Activated B cell treated with CpG ODN at 0.5 μM for 24 hours (primary cell): ENCODE measurements at regions not wholly inside any gene's neighbourhood (a gene's known extent, or its start where the extent isn't known, plus 50 kb on each side); places are given as distances from the start of the nearest gene placed in this dataset.
"Not testable (repeated sequence)": the region's sequence is repeated elsewhere in the genome, so short reads cannot be mapped to it uniquely, and the experiment has no call there.

Source experiments
- ATAC-seq: fragments of 200-7000 bp; cut with Tn5 transposase; one replicate; pipeline ENCODE4 v1.10.0; 2021; ENCODE audit warnings: low read depth, mild to moderate bottlenecking, moderate library complexity
- CTCF ChIA-PET: fragments of 350-600 bp; sonication (Branson Sonifier 250); formaldehyde crosslinking; loops from one replicate; lab custom pipeline; 2021; ENCODE audit warnings: antibody characterized with exemption; lab: Charles Lee
- POLR2A ChIA-PET: fragments of 350-600 bp; sonication (Branson Sonifier 250); formaldehyde crosslinking; loops from one replicate; lab custom pipeline; 2021; ENCODE audit warnings: antibody characterized with exemption; lab: Charles Lee
- DNase-seq: peaks from one replicate; pipeline ENCODE4 v3.0.0; 2022
- H3K27ac Mint-ChIP-seq: one replicate; pipeline ENCODE4 v1.8.0; 2020; ENCODE audit warnings: mixed read lengths
- H3K27me3 Mint-ChIP-seq: one replicate; pipeline ENCODE4 v1.8.0; 2021; ENCODE audit warnings: mixed read lengths
- H3K36me3 Mint-ChIP-seq: one replicate; pipeline ENCODE4 v1.8.0; 2021; ENCODE audit warnings: low read depth, mixed read lengths
- H3K4me1 Mint-ChIP-seq: one replicate; pipeline ENCODE4 v1.8.0; 2021; ENCODE audit warnings: mixed read lengths
- H3K4me3 Mint-ChIP-seq: one replicate; pipeline ENCODE4 v1.8.0; 2020; ENCODE audit warnings: mild to moderate bottlenecking, mixed read lengths
- H3K9me3 Mint-ChIP-seq: one replicate; pipeline ENCODE4 v1.8.0; 2020; ENCODE audit warnings: mixed read lengths
- intact Hi-C: fragments of 100-400 bp; cut with micrococcal nuclease; formaldehyde crosslinking; loops from one replicate; pipeline ENCODE4 v1.15.1; 2024
- TF ChIP-seq, protein P1 (sequence below): fragments of 200-600 bp; IDR thresholded peaks from one replicate; pipeline ENCODE4 v1.8.0; 2022; ENCODE audit warnings: antibody characterized with exemption, mild to moderate bottlenecking

DNA sequence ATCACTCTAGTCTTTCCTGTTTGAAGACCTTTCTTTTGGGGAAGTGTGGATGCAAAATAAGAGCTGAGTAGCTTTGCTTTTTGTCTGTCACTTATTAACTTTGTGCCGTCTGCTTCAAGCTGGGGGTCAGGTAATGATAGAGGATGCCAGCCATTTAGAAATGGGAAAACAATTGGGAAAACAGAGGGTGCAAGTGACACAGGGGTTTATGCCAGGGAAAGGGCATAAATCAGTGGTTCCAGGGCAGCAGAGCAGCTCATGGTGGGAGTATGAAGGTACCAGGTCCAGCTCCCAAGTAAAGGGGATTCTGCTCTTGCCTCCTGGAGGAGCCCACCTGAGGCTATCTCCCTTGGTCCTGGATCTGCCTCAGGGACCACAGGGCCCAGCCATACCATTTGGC, 91.9 kb upstream of the GPR50 start:
- ChIA-PET CTCF (interaction anchor here (5.0 kb wide), 1 partner anchor 312 kb away, joined by 83 read pairs; no protein-coding TSS in a partner anchor), POLR2A (no interaction called here)
- intact Hi-C loops, result loop anchor here (5.0 kb wide), 1 partner anchor 1122 kb away; no protein-coding TSS in a partner anchor
- Mint-ChIP-seq H3K36me3 (no peaks in the 10 kb centered on the region), H3K4me3 (no peak overlapping the region), H3K4me1 (peaks cover 6% of the 10 kb centered on the region), H3K27me3 (peaks cover 9% of the 10 kb centered on the region), H3K27ac (no peak overlapping the region), H3K9me3 (no peaks in the 10 kb centered on the region)
- DNase-seq (no peak), ATAC-seq (no peak)
- TF ChIP-seq, protein P1, sequence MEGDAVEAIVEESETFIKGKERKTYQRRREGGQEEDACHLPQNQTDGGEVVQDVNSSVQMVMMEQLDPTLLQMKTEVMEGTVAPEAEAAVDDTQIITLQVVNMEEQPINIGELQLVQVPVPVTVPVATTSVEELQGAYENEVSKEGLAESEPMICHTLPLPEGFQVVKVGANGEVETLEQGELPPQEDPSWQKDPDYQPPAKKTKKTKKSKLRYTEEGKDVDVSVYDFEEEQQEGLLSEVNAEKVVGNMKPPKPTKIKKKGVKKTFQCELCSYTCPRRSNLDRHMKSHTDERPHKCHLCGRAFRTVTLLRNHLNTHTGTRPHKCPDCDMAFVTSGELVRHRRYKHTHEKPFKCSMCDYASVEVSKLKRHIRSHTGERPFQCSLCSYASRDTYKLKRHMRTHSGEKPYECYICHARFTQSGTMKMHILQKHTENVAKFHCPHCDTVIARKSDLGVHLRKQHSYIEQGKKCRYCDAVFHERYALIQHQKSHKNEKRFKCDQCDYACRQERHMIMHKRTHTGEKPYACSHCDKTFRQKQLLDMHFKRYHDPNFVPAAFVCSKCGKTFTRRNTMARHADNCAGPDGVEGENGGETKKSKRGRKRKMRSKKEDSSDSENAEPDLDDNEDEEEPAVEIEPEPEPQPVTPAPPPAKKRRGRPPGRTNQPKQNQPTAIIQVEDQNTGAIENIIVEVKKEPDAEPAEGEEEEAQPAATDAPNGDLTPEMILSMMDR, result no peak

DNA sequence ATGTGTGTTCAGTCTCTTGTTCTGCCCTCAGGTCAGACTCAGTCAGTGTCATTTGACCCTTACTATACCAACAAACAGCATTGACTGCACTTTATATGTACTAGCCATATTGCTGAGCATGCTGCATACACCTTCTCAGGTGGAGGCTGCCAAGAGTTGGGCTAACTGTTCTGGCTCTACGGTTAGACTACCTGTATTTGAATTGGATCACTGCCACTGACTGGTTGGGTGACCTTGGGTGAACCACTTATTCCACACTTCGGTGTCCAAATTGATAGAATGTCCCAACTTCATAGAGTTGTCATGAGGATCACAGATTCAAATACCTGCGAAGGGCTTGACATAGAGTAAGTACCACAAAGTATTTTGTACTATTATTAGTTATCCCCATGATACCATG, 91.2 kb upstream of the GPR50 start:
- H3K4me1 Mint-ChIP-seq, result peaks cover 6% of the 10 kb centered on the region
- TF ChIP-seq, protein P1, result no peak
- CTCF ChIA-PET, result interaction anchor here (5.0 kb wide), 1 partner anchor 313 kb away, joined by 83 read pairs; no protein-coding TSS in a partner anchor
- POLR2A ChIA-PET, result no interaction called here
- no peak overlapping the region for H3K4me3 Mint-ChIP-seq
- no peaks in the 10 kb centered on the region for H3K9me3 Mint-ChIP-seq
- H3K36me3 Mint-ChIP-seq, result no peaks in the 10 kb centered on the region
- ATAC-seq (no peak), DNase-seq (no peak)
- peaks cover 9% of the 10 kb centered on the region for H3K27me3 Mint-ChIP-seq
- no peak overlapping the region for H3K27ac Mint-ChIP-seq
- intact Hi-C loops, result no loop called here

DNA sequence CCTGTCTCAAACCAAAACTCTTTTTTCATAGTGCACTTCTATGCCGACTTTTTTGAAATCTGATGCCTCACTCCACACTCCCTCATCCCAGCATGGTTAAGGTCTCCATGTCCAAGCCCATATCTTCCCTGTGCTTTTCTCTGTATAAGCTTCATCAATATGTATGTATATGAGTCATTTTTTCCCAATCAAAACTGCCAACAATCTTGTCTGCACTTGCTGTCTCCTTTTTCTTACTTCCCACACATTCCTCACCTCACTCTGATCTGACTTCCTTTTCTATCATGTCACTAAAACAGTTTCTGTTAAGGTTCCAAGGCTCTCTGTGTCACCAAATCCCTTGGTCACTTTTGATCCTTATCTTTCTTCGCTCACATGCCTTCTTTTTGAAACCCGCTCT, 88.2 kb upstream of the GPR50 start:
- ChIA-PET CTCF (no interaction called here), POLR2A (no interaction called here)
- no peak for ATAC-seq
- TF ChIP-seq, protein P1, result no peak
- Mint-ChIP-seq H3K9me3 (no peaks in the 10 kb centered on the region), H3K27ac (no peak overlapping the region), H3K4me3 (no peak overlapping the region), H3K27me3 (peaks cover 8% of the 10 kb centered on the region), H3K4me1 (no peaks in the 10 kb centered on the region), H3K36me3 (no peaks in the 10 kb centered on the region)
- no peak for DNase-seq
- intact Hi-C loops, result no loop called here

DNA sequence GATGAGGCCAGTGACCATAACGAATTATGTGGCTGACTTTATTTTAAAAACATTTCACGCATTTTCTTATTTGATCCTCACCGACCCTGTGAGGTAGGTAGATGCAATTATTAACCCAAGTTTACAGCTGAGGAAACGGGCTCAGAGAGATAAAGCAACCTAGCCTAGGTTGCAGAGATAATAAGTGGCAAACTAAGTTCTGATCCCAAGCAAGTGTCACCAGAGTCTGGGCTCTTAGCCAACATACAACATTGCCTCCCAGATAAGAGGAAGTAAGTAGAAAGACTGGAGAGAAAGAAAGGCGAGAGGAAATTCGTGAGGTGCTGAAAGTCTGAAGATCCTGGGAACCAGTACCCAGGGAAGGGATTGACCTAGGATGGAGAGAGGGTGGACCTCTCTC, 77.4 kb upstream of the GPR50 start:
- Mint-ChIP-seq H3K4me3 (no peak overlapping the region), H3K27me3 (no peaks in the 10 kb centered on the region), H3K27ac (no peak overlapping the region), H3K4me1 (no peaks in the 10 kb centered on the region), H3K36me3 (no peaks in the 10 kb centered on the region), H3K9me3 (no peaks in the 10 kb centered on the region)
- intact Hi-C loops, result no loop called here
- DNase-seq, result no peak
- ATAC-seq, result no peak
- CTCF ChIA-PET, result no interaction called here
- TF ChIP-seq, protein P1, result no peak
- POLR2A ChIA-PET, result interaction anchor here (0.7 kb wide), 1 partner anchor 1732 kb away, joined by 3 read pairs; the partner anchor contains the start of genes CETN2 and NSDHL

DNA sequence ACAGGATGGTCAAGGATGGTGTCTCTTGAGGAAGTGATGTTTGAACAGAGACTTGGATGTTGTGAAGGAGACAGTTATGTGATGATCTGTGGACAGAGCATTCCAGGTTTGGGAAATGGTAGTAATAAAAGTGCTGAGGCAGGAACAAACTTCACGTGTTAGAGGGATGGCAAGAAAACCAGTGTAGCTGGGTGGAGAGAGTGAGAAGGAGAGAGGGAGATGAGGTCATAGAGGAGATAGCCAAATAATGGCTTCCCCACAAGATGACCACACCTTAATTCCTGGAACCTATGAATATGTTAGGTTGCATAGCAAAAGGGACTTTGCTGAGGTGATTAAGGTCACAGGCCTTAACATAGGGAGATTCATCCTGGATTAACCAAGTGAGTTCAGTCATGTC, 75.6 kb upstream of the GPR50 start:
- no peaks in the 10 kb centered on the region for H3K9me3 Mint-ChIP-seq
- no peaks in the 10 kb centered on the region for H3K4me1 Mint-ChIP-seq
- ATAC-seq, result no peak
- no peak overlapping the region for H3K4me3 Mint-ChIP-seq
- H3K36me3 Mint-ChIP-seq, result no peaks in the 10 kb centered on the region
- POLR2A ChIA-PET, result no interaction called here
- no peak for DNase-seq
- no peak overlapping the region for H3K27ac Mint-ChIP-seq
- intact Hi-C loops, result no loop called here
- H3K27me3 Mint-ChIP-seq, result no peaks in the 10 kb centered on the region
- TF ChIP-seq, protein P1, result no peak
- CTCF ChIA-PET, result no interaction called here

DNA sequence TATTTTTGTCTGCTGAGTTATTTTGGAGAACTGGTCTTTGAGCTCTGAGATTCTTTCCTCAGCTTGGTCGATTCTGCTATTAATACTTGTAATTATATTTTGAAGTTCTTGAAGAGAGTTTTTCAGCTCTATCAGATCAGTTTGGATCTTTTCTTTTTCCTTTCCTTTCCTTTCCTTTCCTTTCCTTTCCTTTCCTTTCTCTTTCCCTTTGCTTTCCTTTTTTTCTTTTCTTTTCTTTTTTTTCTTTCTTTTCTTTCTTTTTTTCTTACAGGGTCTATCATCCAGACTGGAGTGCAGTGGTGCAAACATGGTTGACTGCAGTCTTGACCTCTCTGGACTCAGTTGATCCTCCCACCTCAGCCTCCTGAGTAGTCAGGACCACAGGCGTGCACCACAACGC, 63.2 kb upstream of the GPR50 start:
- H3K36me3 Mint-ChIP-seq, intact Hi-C loops, H3K9me3 Mint-ChIP-seq, H3K4me1 Mint-ChIP-seq, ATAC-seq, H3K27ac Mint-ChIP-seq, POLR2A ChIA-PET, H3K4me3 Mint-ChIP-seq, H3K27me3 Mint-ChIP-seq, CTCF ChIA-PET, DNase-seq: not testable (repeated sequence)
